Body of pancreas (tissue), 4 donors: ENCODE measurements at regions not wholly inside any gene's neighbourhood (a gene's known extent, or its start where the extent isn't known, plus 50 kb on each side); places are given as distances from the start of the nearest gene placed in this dataset.

Experiments
- ATAC-seq: fragments of 150-250 bp; one replicate; pipeline ENCODE4 v1.9.1; 2016
- DNase-seq, 4 donors: peaks; one replicate each; pipeline ENCODE4 v3.0.0-alpha.2; 2019
- H3K27ac ChIP-seq, 4 donors: fragments of 200-600 bp; sonication (generic); 1 replicate in 3 of 4; 2 replicates in 1 of 4; pipeline versions ENCODE4 v1.5.1 to v1.6.1; 2016 to 2019; ENCODE audit warnings: mild to moderate bottlenecking in 1 of 4, mixed read lengths in 1 of 4, moderate library complexity in 1 of 4
- H3K27me3 ChIP-seq, 2 donors: fragments of 200-600 bp; sonication (generic); one replicate each; pipeline ENCODE4 v1.6.0; 2016; ENCODE audit warnings: mild to moderate bottlenecking in 1 of 2
- H3K36me3 ChIP-seq, 2 donors: fragments of 200-600 bp; sonication (generic); replicated peaks in 1 of 2; 2 replicates each; pipeline ENCODE4 v1.5.1; 2016; ENCODE audit warnings: low read depth in 2 of 2; ENCODE audit not compliant: insufficient read depth in 1 of 2
- H3K4me1 ChIP-seq: fragments of 200-600 bp; sonication (generic); one replicate; pipeline ENCODE4 v1.6.0; 2016
- H3K4me3 ChIP-seq, 2 donors: fragments of 200-600 bp; sonication (generic); 1 replicate in 1 of 2; 2 replicates in 1 of 2; pipeline ENCODE4 v1.5.1; 2016 to 2019
- H3K9me3 ChIP-seq, 3 donors: fragments of 200-600 bp; sonication (generic); 1 replicate in 2 of 3; 2 replicates in 1 of 3; pipeline ENCODE4 v1.5.1; 2016
- POLR2A ChIP-seq, 3 donors: fragments of 450-650 bp; IDR thresholded peaks; one replicate each; pipeline ENCODE4 v1.6.1; 2016; ENCODE audit warnings: antibody characterized with exemption in 3 of 3, mild to moderate bottlenecking in 2 of 3
- WGBS, 2 donors: methylation state at CpG; one replicate each; pipeline ENCODE4 v1.1.5; 2017; 5-methylcytosine and 5-hydroxymethylcytosine counted together
- intact Hi-C: fragments of 100-400 bp; cut with DNase I; formaldehyde crosslinking; loops from one replicate; pipeline ENCODE4 v1.15.1; 2023
- TF ChIP-seq, protein P1 (sequence below), 7 experiments: fragments of 450-650 bp in 4 of 7; fragments of 200-600 bp in 3 of 7; sonication (generic) in 3 of 7; IDR thresholded peaks; one replicate each; pipeline ENCODE4 v1.5.1; 2016 to 2019; ENCODE audit warnings: antibody characterized with exemption in 7 of 7

DNA sequence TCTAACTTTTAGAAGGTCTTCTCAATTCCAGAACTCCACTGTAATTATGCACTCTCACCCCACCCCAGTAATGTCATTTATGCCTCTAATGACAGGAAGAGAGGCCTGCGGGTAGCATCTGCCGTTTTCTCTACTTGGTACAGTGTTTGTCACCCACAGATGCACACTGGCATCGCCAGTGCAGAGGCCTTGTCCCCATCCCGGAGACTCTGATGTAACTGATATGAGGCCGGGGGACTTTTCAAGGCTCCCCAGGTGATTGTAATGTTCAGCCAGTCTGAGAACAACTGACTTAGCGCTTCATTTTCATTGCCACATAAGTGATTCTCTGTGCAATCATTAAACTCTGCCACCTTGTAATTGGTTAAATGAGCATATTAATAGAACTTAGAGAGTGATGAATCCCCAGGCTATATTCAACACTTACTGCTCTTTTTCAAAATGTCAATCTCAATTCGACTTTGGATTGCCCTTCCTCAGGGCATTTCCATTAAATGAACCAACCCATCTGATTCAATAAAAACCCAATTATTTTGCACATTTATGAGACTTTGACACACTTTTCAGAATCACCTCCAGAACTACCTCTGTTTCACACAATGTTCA is 113.2 kb downstream of the HERPUD2 start:
- 71 to 79% methylated on average over 7 of the region's 7 CpGs for WGBS, 2 donors
- DNase-seq: no peak
- TF ChIP-seq POLR2A (IDR thresholded peaks at IDR 0.05): no peak
- TF ChIP-seq, protein P1, sequence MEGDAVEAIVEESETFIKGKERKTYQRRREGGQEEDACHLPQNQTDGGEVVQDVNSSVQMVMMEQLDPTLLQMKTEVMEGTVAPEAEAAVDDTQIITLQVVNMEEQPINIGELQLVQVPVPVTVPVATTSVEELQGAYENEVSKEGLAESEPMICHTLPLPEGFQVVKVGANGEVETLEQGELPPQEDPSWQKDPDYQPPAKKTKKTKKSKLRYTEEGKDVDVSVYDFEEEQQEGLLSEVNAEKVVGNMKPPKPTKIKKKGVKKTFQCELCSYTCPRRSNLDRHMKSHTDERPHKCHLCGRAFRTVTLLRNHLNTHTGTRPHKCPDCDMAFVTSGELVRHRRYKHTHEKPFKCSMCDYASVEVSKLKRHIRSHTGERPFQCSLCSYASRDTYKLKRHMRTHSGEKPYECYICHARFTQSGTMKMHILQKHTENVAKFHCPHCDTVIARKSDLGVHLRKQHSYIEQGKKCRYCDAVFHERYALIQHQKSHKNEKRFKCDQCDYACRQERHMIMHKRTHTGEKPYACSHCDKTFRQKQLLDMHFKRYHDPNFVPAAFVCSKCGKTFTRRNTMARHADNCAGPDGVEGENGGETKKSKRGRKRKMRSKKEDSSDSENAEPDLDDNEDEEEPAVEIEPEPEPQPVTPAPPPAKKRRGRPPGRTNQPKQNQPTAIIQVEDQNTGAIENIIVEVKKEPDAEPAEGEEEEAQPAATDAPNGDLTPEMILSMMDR (IDR thresholded peaks at IDR 0.05): no peak

DNA sequence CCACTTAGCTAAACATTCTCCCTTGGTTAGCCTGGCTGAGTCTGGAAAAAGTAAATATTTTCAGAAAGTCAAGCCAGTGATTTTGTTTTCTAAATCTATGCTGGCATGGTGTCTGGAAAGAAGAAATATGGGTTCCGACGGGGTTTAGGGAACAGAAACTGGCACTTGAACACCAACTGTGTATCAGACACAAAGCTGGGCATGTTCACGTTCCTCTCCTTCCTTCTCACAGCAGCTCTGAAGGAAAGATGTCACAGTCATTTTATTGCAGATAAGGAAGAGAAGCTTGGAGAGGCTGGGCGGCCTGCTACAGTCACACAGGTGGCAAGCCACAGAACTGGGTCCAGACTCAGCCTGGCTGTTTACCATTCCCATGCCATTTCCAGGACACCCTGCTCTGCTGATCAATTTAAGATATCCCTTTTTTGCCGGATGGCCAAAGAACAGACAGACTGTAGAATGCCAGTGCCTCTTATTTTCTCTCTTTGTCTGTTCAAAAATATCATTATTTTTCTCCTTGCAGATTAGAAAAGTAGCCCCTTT is 118.8 kb downstream of the HERPUD2 start:
- no peaks in the 10 kb centered on the region for H3K27me3 ChIP-seq
- DNase-seq (no peak), ATAC-seq (no peak)
- no peak for TF ChIP-seq POLR2A (IDR thresholded peaks at IDR 0.05)
- TF ChIP-seq, protein P1 (IDR thresholded peaks at IDR 0.05): no peak
- no peak overlapping the region for H3K4me3 ChIP-seq
- WGBS, 2 donors: 58 to 68% methylated on average over 5 of the region's 5 CpGs
- no peaks in the 10 kb centered on the region for H3K4me1 ChIP-seq
- no peaks in the 10 kb centered on the region for H3K9me3 ChIP-seq
- intact Hi-C loops: no loop called here
- H3K36me3 ChIP-seq: no peaks in the 10 kb centered on the region
- H3K27ac ChIP-seq: no peak overlapping the region

More for the DNA sequence above, 113.2 kb downstream of the HERPUD2 start:
- intact Hi-C loops: no loop called here
- Histone ChIP-seq H3K27me3 (no peaks in the 10 kb centered on the region), H3K36me3 (no peaks in the 10 kb centered on the region), H3K4me1 (no peaks in the 10 kb centered on the region), H3K4me3 (no peak overlapping the region), H3K27ac (no peak overlapping the region), H3K9me3 (no peaks in the 10 kb centered on the region)
- no peak for ATAC-seq

DNA sequence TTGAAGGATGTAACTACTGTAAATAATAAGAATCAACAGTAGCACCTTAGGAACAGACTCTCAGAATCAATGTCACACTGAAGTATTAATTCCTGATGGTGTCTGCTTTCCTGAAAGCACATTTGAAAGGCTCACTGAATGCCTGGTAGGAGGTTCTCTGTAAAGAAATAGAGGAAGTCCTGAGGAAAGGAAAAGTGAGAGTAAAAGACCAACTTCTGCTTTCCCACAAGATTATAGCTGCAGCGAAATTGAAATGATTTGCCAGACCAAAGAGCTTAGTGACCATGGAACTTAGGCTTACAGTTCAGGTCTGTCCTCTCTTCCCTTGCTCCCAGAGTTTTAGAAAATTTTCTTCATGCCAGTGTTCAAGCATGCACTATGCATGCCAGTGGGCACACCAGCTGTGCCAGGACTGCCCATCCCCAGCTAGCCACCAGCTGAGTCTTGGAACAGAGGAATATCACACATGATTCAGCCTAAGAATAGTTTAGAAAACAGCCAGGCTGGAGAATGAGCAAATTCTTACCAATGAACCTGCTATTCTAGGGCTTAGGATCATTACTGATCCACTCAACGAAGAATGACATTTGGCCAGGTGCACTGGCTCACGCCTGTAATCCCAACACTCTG is 123.2 kb downstream of the HERPUD2 start:
- intact Hi-C loops: no loop called here
- 57 to 74% methylated on average over 3 of the region's 3 CpGs for WGBS, 2 donors
- TF ChIP-seq, protein P1 (IDR thresholded peaks at IDR 0.05): no peak
- ATAC-seq (no peak), DNase-seq (no peak)
- no peaks in the 10 kb centered on the region for H3K9me3 ChIP-seq
- no peak overlapping the region for H3K4me3 ChIP-seq
- no peaks in the 10 kb centered on the region for H3K27me3 ChIP-seq
- no peak overlapping the region for H3K27ac ChIP-seq
- H3K36me3 ChIP-seq: no peaks in the 10 kb centered on the region
- H3K4me1 ChIP-seq: no peaks in the 10 kb centered on the region

DNA sequence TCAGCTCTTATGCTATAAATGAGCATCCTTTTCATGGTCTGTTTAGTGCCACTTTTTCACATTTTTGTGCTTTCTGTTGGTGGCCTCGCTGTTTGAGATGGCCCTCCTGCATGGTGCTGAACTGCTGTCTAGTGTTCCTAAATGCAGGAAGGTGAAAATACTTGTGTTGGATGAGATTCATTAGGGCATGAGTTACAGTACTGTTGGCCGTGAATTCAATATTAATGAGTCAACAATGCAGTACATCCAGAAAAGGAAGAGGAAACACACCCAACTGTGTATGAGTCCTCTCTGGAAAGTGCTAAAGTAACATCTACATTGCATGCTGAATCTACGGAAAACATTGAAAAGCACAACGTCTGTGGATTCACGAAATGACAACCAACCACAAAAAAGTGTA is 124.0 kb downstream of the HERPUD2 start:
- Histone ChIP-seq H3K36me3 (no peaks in the 10 kb centered on the region), H3K9me3 (no peaks in the 10 kb centered on the region), H3K27ac (no peak overlapping the region), H3K27me3 (no peaks in the 10 kb centered on the region), H3K4me3 (no peak overlapping the region), H3K4me1 (no peaks in the 10 kb centered on the region)
- 67 to 70% methylated on average over 5 of the region's 5 CpGs for whole genome bisulfite sequencing, 2 donors
- no peak for DNase-seq
- no peak for ATAC-seq
- TF ChIP-seq, protein P1 (IDR thresholded peaks at IDR 0.05): no peak
- TF ChIP-seq POLR2A (IDR thresholded peaks at IDR 0.05): no peak
- intact Hi-C loops: no loop called here

DNA sequence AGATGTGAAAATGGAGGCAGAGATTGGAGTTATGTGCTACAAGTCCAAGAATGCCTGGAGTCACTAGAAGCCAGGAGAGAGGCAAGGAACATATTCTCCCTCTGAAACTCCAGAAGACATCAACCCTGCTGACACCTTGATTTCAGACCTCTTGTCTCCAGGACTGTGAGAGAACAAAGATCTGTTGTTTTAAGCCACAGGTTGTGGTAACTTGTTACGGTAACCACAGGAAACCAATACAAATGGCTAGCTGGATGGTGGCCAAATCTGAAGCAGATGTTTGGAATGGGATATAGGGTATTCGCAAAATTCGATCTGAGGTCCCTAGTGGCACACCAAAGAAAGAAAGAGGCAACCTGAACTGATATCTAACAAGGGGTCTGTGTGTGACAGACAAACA is 129.0 kb downstream of the HERPUD2 start:
- Histone ChIP-seq H3K36me3 (no peaks in the 10 kb centered on the region), H3K27me3 (no peaks in the 10 kb centered on the region), H3K27ac (no peak overlapping the region), H3K4me3 (no peak overlapping the region), H3K4me1 (no peaks in the 10 kb centered on the region), H3K9me3 (no peaks in the 10 kb centered on the region)
- TF ChIP-seq, protein P1 (IDR thresholded peaks at IDR 0.05): no peak
- no peak for TF ChIP-seq POLR2A (IDR thresholded peaks at IDR 0.05)
- ATAC-seq (no peak), DNase-seq (no peak)
- intact Hi-C loops: no loop called here
- WGBS, 2 donors: 40 to 43% methylated on average over 3 of the region's 3 CpGs
